ELR (cell line): ENCODE measurements at regions not wholly inside any gene's neighbourhood (a gene's known extent, or its start where the extent isn't known, plus 50 kb on each side); places are given as distances from the start of the nearest gene placed in this dataset.
A peak's percentile ranks its signal among the peaks of the same experiment; 100 is the strongest.

Source experiments
- DNase-seq: peaks from one replicate; pipeline ENCODE4 v3.0.0-alpha.2; 2015; ENCODE audit warnings: low read depth

DNA sequence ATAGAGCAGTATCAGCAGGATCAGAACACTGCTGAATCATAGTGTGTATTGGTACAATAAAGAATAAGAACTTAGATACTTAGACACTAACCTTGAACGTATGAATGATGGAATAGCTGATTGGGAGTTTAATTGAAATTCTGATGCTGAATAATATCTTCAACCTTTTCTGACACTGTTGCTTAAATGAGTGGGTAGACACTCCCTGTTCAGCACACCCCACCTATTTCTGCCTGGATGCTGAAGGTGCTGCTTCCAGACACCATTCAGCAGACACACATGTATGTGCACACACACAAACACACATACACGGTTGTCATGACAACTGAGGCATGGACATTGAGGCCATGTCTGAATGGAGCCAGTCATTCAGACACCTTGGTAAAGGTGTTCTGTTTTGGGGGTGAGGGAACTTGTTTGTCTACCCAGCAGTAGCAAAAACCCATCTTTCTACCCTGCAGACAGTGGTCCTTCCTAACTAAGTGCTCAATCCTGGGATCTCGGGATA is 54.3 kb downstream of the TMEM215 start:
- no peak for DNase-seq

DNA sequence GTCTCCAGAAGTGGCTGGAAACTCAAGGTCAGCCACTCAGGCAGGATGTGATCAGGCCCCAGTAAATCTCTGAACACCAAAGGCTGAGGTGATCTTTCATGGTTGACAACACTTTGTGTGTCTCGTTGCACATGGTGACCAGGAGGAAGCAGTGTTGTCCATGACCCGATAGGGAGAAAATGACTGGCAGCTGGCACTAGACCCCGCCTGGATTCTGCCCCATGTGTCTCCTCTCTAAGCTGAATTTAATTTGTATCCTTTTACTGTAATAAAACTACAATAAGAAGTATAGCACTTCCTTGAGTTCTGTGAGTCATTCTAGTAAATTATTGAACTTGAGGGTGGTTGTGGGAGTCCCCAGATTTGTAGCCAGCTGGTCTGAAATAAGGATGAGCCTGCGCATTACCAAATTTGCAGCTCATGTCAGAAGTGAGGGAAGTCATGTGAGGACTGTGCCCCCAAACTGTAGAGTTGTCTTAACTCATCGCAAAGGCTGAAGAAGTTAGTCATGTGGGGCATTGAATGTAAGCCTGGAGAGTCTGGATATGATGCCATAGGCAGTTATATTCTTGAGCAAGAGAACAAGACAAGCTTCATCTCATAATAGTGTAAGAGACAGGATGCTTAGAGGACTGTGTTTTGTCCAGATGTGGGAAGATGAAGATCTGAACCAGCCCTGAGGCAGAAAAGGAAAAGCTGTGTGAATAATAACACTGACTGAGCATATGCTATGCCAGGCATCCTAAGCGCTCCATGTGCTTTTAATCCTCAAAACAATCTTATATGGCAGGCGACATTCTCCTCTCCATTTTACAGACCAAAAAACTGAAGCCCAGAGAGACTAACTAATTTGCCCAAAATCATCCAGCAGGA is 55.9 kb downstream of the TMEM215 start:
- no peak for DNase-seq

DNA sequence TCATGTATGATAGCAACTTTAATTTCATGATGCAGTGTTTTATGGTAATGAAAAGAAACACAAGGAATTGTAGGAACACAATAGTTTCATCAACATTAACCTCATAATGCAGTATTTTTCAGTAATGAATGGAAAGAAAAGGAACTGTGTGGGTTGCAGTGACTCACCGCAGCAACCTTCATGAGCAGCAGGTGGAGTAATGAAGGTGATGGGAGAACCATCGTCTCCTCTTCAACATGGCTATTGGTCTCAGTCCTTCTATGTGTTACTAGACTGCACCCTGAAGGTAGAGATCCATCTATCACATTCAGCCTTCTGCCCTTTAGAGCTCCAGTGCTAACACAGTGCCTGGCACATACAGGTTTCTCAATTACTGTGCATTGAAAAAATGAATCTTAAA is 58.0 kb downstream of the TMEM215 start:
- DNase-seq = no peak

DNA sequence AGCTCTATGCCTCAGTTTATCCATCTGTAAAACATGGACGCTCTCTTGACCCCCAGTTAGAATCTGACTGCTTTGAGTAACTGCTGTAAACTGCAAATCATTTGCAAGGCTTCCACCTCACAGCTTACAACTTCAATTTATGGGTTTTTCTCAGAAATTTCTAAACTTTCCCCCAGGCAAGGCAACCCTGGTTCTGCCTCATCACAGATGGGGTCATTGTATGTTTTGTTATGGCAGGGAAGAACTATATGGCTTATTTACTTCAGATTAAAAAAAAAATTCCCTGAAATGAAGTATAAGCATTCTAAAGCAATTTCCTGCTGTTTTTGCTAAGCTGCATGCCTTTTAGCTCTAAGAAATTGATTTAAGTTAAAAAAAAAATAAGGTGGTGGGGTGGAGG is 60.0 kb downstream of the TMEM215 start:
- no peak for DNase-seq

DNA sequence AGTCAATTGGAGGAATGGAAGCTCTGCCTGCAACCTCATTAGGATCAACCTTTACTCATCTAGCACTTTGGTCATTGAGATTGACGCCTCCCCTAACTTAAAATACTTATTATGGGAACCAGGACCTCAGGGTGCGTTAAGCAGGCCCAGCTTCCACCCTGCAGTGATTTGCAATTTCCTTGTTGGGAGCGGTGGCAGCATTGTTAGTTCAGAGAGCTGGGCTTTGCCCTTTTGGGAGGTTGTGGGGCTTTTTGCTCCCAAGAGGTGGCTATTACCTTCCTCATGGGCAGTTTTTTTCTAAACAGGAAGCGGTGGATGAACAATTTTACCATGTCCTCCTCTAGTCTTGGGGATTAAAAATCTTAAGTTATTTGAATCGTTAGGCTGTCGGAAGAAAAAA is 60.9 kb downstream of the TMEM215 start:
- no peak for DNase-seq

DNA sequence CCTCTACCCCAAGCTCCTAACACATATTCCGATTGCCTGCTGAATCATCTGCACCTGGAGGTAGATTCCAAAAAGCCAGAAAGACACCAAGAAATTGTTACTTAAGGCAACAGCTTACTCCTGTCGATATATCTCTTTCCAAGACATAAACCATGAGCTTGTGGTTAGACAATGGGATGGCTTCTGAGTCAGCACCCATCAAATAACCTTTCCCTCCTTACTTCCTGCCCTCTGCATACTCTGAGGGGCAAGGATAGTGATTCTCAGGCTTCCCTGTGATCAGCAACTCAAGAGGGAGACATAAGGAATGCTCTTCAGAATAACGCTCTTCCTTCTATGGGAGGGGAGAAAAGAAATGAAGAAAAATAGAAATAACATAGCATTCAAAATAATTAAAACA is 70.9 kb downstream of the TMEM215 start:
- DNase-seq = peak; percentile 13

DNA sequence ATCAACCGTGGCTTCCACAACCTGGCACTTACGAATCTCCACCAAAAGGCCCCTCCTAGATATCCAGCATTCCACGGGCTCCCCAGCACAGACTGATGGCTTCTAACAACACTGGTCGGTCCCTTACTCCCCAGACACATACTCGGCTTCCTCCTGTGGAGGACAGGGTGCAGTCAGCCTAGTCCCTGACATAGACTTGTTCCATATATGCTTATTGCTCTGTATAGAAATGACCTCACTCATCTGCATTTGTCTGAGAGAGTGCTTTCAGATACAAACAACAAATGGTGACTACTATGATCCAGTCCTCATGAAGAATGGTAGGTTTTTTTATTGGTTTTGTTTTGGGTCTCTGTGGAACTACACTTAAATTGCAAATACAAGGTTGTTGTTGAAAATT is 72.4 kb downstream of the TMEM215 start:
- DNase-seq = no peak

DNA sequence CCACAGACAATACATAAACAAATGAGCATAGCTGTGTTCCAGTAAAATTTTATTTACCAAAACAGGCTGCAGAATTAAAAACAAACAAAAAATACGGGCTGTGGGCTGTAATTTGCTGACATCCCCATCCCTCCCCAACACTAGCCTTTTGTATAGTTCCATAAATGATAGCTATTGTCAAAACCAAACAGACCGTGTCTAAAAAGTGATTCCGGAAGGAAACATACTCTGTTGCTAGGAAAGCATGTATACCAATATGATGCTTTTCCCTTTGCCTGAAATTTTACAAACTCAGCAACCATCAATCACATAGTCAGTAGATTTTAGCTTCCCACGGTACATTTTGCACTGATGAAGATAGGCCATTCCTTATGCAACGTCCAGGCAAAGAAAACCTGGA is 80.0 kb downstream of the TMEM215 start:
- no peak for DNase-seq

DNA sequence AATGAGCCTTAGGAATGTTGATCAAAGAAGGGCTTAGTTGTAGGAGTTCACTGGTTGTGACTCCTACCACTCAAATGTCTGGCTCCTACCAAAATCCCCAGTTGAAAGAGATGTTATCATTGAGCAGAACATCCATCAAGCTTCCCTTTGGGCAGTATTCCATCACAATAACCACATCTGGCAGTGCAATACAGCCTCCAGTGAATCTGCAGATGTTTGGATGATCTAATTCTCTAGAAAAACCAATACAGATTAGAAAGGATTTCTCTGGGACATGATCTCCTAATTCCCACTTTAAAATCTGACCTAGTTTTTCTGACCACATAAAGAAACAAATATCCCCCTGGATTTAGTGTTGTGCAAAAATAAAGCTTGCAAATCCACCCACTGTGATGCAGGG is 81.6 kb downstream of the TMEM215 start:
- no peak for DNase-seq

DNA sequence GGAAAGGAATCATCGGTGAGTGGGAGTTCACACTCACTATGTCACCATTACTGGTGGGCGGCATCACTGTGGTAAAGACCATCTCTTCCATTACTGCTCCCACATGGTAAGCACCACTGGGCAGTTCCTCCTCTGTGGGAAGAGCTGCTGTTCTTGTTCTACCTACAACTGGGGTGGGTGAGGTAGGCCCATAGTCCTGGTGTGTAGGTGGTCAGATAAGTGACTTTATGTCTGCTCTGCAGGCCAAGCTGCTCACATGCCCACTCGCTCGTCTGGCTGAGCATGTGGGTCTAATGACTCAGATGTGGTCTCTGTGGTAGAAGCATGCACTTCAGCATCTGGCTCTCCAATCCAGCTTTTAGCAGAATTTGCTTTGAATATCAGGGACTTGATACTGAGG is 82.9 kb downstream of the TMEM215 start:
- DNase-seq = no peak

DNA sequence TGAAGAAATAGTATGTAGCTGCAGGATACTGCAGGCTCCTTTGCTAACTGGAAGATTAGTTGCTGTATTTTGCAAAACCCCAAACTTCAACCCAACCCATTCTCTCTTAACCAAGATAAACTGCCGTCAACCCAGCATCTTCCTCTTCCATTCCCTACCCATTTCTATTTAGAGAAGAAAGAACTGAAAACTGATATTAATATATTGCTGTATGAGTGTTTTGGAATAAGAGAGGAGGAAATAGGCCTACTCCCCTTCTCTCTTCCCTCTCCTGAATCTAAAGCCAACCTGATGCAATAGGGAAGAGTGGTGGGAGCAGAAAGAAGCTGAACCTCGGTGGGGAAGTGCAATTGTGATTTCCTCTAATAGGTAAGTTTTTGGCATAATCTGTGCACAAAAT is 83.7 kb downstream of the TMEM215 start:
- DNase-seq = no peak

DNA sequence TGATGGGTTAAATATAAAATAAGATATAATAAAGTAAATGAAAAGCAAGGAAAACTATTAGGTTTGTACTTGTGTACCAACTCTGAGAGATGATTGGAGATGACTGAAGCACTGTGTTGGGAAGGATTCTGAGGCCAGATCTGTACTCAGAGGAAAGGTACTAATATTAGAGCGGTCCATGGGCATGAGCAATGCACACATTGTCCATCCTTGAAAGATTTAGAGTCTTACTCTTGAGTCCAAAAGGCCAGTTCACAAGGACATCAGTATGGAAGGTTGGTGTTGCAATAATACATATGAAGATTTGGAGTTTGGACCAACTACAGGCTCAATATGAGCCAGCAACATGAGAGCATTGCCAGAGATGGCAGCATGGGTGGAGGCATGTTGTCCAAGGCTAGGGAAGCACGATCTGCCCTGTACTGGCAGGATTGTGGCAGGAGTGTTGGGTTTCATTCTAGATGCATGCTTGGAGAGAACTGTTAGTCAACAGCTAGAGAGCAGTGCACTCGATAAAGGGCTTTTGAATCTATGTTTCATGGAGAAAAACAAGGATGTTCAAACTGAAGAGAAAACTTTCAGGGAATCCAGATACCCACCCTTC is 84.4 kb downstream of the TMEM215 start:
- no peak for DNase-seq

DNA sequence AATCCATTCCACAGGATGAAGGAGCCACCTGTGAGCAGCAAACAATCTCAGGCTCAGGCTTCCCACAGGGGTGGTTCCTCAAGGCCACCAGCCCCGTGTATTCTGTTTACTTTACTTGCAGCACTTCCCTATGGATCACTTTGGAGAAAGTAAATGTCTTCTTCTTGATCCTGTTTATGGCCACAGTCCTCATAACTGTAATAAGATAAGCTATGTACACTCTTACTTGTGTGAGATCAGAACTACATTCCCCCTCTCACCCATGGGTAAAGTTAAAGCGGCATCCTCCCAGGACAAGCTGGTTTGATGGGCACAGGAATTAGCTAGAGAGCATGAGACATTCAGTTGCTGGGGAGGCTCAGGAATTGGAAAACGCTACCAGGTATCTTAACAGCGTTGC is 86.1 kb downstream of the TMEM215 start:
- no peak for DNase-seq

DNA sequence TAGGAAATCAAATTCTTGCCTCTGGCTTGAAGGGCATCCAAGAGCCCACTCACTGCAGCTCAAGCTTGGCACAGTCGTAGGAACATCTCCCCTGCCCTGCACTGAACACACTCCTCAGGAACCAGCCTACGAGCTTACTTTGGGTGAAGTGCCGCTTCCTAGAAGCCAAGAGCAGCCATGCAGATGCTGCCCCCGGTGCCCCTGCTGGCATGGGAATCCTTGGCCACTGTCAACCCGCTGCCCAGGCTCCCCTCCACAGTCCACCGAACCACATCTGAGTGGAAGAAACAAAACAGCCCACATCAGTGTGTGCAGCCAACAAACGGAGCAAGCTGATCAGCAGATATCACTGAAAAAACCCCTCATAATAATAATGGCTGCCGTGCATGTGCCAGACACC is 89.8 kb downstream of the TMEM215 start:
- no peak for DNase-seq

DNA sequence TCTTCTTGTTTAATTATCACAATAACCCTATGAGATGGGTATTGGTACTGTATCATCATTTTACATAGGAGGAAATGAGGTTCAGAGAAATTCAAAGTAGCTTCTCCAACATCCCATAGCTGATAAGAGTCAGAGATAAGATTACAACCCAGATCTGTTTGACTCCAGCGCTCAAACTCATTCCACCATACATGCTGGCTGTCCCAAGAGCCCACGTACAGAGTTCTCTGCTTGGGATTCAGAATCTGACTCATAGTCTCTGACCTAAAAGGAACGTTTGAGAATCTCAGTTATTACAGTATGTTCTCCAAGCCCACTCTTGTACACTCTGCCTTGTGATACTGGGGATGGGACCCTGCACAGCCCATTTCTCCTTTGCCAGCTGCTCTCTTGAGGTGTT is 90.2 kb downstream of the TMEM215 start:
- DNase-seq = no peak

DNA sequence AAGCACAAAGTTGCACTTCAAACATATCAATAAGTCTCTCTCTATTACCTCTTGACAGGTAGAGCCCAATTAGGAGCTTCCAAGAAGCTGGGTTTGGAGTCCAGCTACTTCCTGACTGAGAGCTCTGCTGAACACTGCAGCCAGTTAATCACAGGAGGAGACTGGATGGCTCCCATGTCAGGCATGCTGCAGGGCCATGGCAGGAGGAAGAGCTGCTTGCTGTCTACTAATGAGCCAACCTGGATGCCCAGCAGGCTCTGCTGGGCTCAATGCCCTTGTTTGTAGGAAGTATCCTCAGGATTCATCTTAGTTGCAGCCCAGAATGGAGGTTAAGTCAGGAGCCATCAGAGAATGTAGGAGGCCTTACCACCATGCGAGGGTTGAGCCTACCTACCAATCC is 91.9 kb downstream of the TMEM215 start:
- peak; percentile 15 for DNase-seq

DNA sequence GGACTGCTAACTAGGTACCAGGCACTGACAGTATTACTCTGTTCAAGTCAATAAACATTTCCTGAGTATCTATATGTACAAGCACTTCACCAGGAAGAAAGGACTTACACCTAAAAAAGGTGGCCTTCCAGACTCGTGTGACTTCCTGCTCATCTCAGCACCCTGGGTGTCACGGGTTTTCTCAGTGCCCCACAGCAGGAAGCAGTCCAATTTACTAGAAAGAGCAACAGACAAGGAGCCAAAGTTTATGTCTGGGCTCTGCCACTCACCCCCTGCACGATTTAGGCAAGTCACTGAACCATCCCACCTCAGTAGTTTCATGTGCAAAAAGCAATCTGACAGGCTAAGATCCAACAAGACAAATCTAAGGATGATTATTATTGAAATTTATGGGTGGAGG is 92.4 kb downstream of the TMEM215 start:
- DNase-seq = no peak

DNA sequence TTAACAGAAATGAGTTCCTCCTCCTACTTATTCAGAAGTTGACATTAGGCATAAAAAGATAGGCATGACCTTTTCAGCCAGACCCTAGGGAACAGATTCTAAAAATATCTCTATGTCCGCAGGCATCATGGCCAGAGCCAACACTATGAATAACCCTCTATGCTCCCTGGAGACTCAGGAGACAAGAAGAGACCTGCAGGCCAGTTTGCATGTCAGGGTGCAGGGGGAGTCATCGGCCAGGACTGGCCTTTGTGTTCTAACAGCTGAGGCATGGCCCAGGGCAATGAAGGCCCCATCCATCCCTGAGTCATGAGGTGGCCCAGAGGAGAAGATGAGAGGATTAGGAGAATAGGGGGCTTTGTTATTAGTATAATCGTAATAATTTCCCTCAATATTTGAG is 93.8 kb downstream of the TMEM215 start:
- DNase-seq = no peak

DNA sequence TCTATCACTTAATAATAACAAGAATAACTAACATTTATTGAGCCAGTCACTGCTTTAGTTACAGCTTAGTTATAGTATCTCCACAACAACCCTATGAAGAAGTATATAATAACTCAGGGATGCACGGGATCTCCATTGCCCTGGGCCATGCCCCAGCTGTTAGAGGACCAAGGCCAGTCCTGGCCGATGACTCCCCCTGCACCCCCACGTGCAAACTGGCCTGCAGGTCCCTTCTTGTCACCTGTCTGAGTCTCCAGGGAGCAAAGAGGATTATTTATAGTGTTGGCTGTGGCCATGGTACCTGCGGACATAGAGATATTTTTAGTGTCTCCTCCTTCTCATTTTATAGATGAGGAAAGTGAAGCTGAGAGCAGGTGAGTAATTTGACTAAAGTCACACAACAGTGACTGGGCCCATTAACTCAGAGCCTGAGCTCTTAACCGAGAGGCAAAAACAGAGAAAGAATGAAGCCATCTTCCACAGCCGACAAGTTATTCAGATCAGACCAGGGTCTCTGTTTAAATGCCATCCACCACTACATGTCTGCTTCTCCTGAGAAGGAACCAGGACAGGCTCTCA is 94.4 kb downstream of the TMEM215 start:
- DNase-seq = no peak

DNA sequence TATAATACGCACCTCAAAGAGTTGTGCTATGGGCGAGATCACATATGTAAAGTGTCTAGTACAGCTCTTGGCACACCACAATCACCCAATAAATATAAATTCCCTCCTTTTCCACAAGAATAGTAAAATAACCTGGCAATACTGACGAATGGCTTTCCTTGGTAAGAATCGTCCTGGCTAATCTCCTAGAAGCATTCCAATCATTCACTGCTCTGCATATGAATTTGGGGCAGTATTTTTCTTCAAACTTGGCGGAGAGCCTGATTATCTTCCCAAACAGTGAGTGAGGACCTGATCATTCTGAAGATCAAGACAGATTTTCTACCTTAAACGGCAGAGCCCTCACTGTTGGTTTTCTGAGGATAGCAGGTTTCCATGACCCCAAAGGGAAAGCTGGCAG is 96.0 kb downstream of the TMEM215 start:
- no peak for DNase-seq

DNA sequence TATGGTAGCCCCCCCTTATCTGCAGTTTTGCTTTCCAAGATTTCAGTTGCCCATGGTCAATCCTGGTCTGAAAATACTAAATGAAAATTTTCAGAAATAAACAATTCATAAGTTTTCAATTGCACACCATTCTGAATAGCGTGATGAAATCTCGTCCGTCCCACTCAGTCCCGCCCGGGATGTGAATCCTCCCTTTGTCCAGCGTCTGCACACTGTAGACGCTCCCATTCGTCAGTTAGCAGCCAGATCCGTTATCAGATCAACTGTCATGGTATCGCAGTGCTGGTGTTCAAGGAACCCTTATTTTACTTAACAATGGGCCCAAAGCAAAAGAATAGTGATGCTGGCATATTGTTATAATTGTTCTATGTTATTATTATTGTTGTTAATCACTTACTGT is 98.6 kb downstream of the TMEM215 start:
- DNase-seq = no peak

DNA sequence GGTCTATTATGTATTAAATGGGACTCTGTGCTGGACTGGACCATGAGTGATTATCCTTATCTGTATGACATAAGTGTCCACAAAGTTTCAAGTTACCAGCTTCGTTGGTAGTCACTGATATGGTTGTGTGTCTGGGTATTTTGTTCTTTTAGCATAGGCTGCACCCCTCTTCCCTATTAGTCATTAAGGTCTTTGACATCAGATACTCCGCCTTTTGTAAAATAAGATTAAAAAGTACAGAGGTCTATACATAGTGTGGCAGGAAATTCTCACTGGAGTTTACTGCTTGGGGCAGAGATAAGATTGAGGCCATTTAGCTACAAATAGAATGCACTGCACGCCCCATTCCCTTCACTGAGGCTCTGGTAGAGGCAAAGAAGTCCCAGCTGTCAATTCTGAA is 99.4 kb downstream of the TMEM215 start:
- no peak for DNase-seq

DNA sequence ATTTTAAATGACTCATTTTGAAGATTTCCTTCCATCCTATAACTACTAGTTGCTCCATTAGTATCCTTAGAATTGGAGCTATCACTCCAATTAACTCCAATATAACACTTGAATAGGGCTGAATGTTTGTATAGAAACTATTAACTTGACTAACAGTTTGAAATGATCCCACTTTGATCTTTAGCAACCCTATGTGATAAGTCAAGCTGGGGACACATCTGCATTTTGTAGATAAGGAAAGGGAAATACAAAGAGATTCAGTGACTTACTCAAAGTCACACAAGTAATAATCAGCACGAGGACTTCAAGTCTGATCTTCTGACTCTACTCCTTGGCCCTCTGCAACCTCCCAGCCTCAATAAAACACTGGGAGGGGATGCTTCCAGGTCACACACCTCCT is 101.1 kb downstream of the TMEM215 start:
- no peak for DNase-seq
